Stimulated activated CD8-positive, alpha-beta memory T cell treated with anti-CD3 and anti-CD28 coated beads, Interleukin-2, amount 100 ng/mL, for 48 hours (primary cell): ENCODE measurements at regions not wholly inside any gene's neighbourhood (a gene's known extent, or its start where the extent isn't known, plus 50 kb on each side); places are given as distances from the start of the nearest gene placed in this dataset.

Experiments used
- DNase-seq, 2 donors: peaks; one replicate each; pipeline ENCODE4 v3.0.0-alpha.2; 2020; ENCODE audit warnings: low read depth in 2 of 2

DNA sequence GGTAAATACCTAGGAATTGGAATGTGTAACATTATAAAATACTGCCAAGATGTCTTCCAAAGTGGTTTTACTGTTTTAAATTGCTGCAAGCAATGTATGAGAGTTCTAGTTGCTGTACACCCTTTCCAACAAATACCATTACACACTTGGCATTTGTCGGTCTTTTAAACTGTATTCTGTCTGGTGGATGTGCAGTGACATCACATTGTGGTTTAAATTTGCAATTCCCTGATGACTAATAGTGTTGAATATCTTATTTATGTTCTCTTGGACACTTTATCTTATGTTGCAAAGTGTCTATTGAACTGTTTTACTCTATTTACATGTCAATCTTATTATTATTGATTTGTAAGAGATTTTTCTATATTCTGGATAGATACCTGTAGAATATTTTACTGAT is 561.2 kb upstream of the B3GALT2 start:
- DNase-seq, result no peak

DNA sequence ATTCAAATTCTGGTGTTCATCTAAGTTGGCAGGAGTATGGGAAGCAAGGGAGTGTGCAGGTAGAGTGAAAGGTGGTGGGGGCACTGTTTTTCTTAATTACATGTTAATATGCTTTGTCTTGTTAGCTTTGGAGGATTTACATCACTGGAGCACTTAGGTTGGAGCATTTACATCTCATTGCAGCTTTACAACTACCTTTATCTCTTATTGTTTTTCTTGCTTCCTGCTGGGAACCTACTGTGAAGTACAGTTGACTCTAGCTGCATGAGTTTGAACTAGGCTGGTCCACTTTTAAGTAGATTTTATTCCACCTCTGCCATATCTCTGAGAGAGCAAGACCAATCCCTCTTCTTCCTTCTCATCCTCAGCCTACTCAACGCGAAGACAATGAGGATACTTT is 554.8 kb upstream of the B3GALT2 start:
- no peak for DNase-seq

GRCh38 chr1:193740762-193741161 is 554.3 kb upstream of the B3GALT2 start:
- DNase-seq, result no peak

DNA sequence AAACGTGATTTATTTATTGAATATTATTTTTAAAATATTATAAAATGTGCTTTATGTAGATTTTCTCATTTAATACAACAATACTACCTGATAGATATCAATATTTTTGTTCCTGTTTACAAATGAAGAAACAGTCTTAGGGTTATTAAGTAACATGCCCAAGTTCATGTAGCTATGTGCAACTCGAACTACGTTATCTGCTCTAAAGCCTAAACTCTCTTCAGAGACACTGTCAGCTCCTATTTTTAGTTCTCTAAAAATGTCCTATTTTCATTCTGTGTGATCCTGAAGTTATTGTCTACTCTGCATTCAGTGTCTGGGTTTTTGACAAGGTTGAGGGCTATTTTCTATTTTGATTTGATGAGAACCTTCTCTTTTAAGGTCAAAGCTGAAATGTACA is 550.1 kb upstream of the B3GALT2 start:
- DNase-seq, result no peak

GRCh38 chr1:193733674-193734073 is 547.3 kb upstream of the B3GALT2 start:
- no peak for DNase-seq

- no peak for DNase-seq
Measured at GRCh38 chr1:193730017-193730416, 543.6 kb upstream of the B3GALT2 start.

DNA sequence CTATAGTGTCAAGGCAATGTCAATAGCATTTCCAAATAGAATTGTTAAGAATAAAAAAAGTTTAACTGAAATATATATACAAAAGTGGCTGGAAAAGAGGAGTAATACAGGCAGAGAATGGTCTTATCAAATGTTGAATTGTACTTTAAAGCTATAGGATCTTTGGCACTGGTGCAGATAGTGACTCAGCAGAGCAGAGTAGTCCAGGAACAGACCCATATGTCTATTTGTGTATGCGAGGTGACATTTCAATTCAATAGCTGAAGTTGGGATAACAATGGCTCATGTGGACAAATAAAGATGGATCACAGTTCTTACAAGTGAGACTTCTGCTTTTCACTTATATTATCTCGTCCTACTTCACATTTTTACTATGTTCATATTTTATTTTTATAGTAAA is 543.0 kb upstream of the B3GALT2 start:
- DNase-seq, result no peak

DNA sequence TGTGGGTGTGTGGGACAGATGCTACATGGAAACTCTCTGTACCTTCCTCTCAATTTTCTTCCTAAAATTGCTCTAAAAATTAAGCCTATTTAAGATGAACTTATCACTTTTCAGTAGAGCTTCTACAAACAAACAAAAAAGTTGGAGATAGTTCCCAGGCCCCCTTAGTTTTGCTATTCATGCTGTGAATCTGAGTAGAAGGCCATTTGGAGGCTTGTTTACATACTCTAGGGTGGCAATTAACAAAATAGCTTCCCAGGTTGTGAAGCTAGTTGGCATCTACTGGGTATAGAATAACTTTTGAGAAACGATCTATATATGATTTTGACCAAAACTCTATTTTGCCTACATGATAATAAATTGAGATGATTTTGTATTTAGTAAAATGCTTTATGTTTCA is 541.4 kb upstream of the B3GALT2 start:
- no peak for DNase-seq

DNA sequence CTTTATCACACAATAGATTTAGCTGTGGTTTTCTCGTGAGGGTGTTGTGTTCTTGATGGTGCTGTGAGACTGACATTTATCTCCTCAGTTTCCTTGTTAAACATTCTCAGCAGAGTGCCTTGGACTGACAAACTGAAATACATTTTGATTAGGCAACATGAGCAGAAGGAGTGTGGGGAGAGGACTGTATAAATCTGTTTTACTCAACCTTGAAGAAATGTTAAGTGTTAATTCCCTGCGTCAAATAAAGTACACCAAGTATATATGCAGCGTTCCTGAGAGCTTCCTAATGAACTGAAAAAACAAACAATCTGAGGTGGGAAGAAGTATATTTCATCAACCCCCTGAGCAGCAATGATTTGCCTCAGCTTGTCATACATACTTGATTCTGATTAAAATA is 540.3 kb upstream of the B3GALT2 start:
- DNase-seq, result no peak

- no peak for DNase-seq
Measured at GRCh38 chr1:193712392-193712791, 526.0 kb upstream of the B3GALT2 start.

DNA sequence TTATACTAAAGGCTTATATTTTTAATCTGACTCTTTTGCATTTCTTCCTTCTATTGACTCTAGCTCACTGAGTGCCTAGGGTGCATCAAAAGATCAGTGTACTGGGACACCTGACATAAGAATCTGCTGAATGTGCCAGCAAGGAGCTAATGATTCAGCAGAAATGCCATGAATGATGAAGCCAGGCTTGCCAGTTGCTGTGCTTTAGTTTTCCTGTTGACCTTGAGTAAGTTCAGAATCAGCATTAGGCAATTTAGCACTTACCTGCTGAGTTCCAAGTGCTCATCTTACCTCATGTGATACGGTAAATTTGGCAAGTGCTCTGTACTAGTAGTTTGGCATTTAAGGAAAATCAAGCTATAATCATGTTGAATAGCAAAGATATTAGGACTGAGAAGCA is 523.2 kb upstream of the B3GALT2 start:
- no peak for DNase-seq

- DNase-seq, result no peak
Measured at GRCh38 chr1:193707271-193708021, 521.0 kb upstream of the B3GALT2 start.

GRCh38 chr1:193706766-193707165 is 520.4 kb upstream of the B3GALT2 start:
- DNase-seq, result no peak

- DNase-seq, result no peak
Measured at GRCh38 chr1:193705554-193705981, 519.2 kb upstream of the B3GALT2 start.

DNA sequence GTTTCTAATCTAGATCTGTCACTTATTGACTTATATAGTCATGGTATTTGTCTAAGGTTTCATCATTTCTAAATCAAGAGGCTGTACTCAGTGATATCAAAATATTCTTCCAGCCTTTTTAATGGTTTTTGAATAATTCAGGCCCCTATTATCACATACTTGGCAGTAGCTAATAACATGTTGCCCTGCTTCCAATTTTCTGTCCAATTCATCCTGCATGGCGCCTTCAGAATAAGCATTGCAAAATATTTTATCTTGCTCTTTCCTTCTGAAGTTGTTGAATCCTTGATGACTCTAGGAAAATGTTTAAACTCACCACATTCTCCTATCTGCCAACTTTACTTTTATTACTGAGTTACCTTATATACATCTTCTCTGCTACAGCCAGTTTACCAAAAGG is 517.2 kb upstream of the B3GALT2 start:
- DNase-seq, result no peak

- no peak for DNase-seq
Measured at GRCh38 chr1:193703121-193703520, 516.7 kb upstream of the B3GALT2 start.

DNA sequence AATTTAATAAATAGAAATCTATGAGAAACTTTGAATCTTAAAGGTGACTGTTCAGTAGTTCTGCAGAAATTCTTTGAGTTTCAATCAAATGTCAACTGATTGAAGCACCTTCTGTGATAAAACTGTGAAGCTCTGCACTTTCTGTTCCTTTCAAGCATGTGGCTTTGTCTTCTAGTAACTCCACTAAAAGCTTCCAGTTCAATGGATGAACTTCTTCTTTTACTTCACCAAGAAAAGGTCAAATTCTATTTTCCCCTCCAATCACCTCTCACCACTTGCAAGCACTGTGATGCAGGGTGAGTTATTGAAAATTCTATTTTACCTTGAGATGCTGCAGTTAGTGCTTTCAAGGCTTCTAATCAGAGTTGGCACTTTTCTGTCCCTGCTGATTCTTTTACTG is 515.3 kb upstream of the B3GALT2 start:
- DNase-seq, result no peak

GRCh38 chr1:193700710-193701355 is 514.4 kb upstream of the B3GALT2 start:
- DNase-seq, result no peak

DNA sequence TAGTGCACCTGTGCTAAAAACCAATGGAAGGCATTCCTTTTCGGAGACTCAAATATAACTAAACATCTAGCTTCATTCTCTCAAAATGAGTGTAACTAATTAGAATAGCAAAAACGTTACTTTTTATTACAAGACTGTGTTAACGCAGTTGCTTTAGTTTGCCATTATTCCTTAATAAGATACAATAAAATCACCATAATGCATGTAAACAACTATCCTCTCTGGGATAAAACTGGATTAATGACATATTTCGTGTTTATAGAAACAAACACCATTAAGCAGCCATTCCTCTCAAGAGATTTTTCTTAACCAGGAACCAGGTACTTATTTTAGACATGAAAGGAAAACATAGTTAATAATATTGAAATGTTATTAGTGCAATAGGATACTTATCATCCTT is 512.8 kb upstream of the B3GALT2 start:
- no peak for DNase-seq

- no peak for DNase-seq
Measured at GRCh38 chr1:193697776-193698175, 511.4 kb upstream of the B3GALT2 start.

GRCh38 chr1:193697115-193697762 is 510.8 kb upstream of the B3GALT2 start:
- no peak for DNase-seq

DNA sequence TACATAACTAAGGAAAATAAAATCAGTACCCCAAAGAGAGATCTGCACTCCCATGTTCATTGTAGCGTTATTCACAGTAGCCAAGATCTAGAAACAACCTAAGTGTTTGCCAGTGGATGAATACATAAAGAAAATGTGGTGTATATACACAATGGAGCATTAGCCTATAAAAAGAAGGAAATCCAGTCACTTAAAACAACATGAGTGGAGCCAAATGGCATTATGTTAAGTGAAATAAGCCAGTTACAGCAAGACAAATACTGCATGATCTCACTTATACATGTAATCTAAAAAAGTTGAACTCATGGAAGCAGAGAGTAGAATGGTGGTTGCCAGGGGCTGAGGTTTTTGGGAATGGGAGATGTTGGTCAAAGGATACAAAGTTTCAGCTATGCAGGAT is 508.3 kb upstream of the B3GALT2 start:
- no peak for DNase-seq

DNA sequence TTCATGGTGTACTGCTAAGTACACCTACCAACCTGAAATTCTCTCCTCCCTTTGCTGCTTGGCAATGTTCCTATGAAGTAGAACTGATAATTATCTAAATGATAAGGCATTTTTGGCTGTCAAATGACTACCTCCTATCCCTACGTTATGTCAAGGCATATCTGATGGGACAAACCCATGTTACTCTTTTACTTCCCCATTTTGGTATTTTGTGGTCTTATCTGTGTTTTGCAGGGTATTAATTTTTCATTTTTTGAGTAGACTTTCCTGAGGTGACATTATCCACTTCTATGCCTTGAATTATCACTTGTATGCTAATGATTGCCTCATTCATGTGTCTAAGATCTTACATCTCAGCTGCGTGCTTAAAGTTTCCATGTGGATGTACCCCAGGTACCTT is 499.6 kb upstream of the B3GALT2 start:
- no peak for DNase-seq
